GM23338 (cell line): ENCODE measurements at regions not wholly inside any gene's neighbourhood (a gene's known extent, or its start where the extent isn't known, plus 50 kb on each side); places are given as distances from the start of the nearest gene placed in this dataset.

Experiments
- CTCF ChIP-seq, 2 experiments: fragments of 200-600 bp in 1 of 2; sonication (generic) in 1 of 2; conservative IDR thresholded peaks; 2 replicates each; pipeline versions ENCODE4 v1.5.1 to v1.6.1; 2016 to 2017; ENCODE audit warnings: antibody characterized with exemption in 2 of 2, low read depth in 2 of 2, mild to moderate bottlenecking in 2 of 2, moderate library complexity in 1 of 2
- ETS1 ChIP-seq: IDR thresholded peaks from 2 replicates; pipeline ENCODE4 v1.6.1; 2016; ENCODE audit warnings: antibody characterized with exemption
- EZH2 ChIP-seq: fragments of 200-600 bp; sonication (generic); IDR thresholded peaks from one replicate; pipeline ENCODE4 v1.8.0; 2017; ENCODE audit warnings: antibody characterized with exemption, mild to moderate bottlenecking, low read depth; ENCODE audit not compliant: unreplicated experiment
- EZH2phosphoT487 ChIP-seq: fragments of 200-600 bp; sonication (generic); IDR thresholded peaks from one replicate; pipeline ENCODE4 v1.8.1; 2018; ENCODE audit warnings: antibody characterized with exemption; ENCODE audit not compliant: unreplicated experiment
- JUNB ChIP-seq: IDR thresholded peaks from one replicate; pipeline ENCODE4 v1.6.1; 2016; ENCODE audit warnings: antibody characterized with exemption; ENCODE audit not compliant: unreplicated experiment
- NANOG ChIP-seq: IDR thresholded peaks from 2 replicates; pipeline ENCODE4 v1.6.1; 2016; ENCODE audit warnings: antibody characterized with exemption, borderline replicate concordance
- POLR2AphosphoS5 ChIP-seq: IDR thresholded peaks from 2 replicates; pipeline ENCODE4 v1.6.1; 2016; ENCODE audit warnings: antibody characterized with exemption, low read depth
- ZNF114 ChIP-seq: fragments of 250-450 bp; sonication (Bioruptor Pico); IDR thresholded peaks from 2 replicates; pipeline ENCODE4 v1.5.0; 2020; ENCODE audit warnings: mild to moderate bottlenecking, moderate library complexity
- ZNF462 ChIP-seq: fragments of 250-450 bp; sonication (Bioruptor Pico); IDR thresholded peaks from 2 replicates; pipeline ENCODE4 v1.5.0; 2020; ENCODE audit warnings: mild to moderate bottlenecking, moderate library complexity

GRCh38 chr3:103919327-103919726, 1447.4 kb upstream of the ALCAM start (continued):
- no peak for TF ChIP-seq ZNF462 (CRISPR knock-in tag)
- no peak for TF ChIP-seq JUNB
- no peak for TF ChIP-seq ZNF114
- TF ChIP-seq EZH2: no peak
- no peak for TF ChIP-seq POLR2AphosphoS5
- TF ChIP-seq CTCF (conservative IDR thresholded peaks at IDR 0.05; ENCODE audit: low read depth in 2 of 2): no peak
- no peak for TF ChIP-seq NANOG
- TF ChIP-seq ETS1: no peak
- no peak for TF ChIP-seq EZH2phosphoT487
